Prostate gland (tissue), 2 donors: ENCODE measurements at regions not wholly inside any gene's neighbourhood (a gene's known extent, or its start where the extent isn't known, plus 50 kb on each side); places are given as distances from the start of the nearest gene placed in this dataset.

Experiments
- DNase-seq: peaks from one replicate; pipeline ENCODE4 v3.0.0-alpha.2; 2019; ENCODE audit warnings: low spot score
- H3K27ac ChIP-seq, 2 donors: fragments of 200-600 bp; sonication (generic); 2 replicates each; pipeline ENCODE4 v1.5.1; 2017 to 2019
- H3K27me3 ChIP-seq: fragments of 200-600 bp; sonication (generic); replicated peaks from 2 replicates; pipeline ENCODE4 v1.5.1; 2019; ENCODE audit not compliant: insufficient read depth
- H3K36me3 ChIP-seq, 2 donors: fragments of 200-600 bp; sonication (generic); 1 replicate in 1 of 2; 2 replicates in 1 of 2; pipeline versions ENCODE4 v1.5.1 to v1.8.1; 2017 to 2019
- H3K4me1 ChIP-seq: fragments of 200-600 bp; sonication (generic); replicated peaks from 2 replicates; pipeline ENCODE4 v1.5.1; 2019
- H3K4me3 ChIP-seq, 2 donors: fragments of 200-600 bp; sonication (generic); 2 replicates each; pipeline ENCODE4 v1.5.1; 2017 to 2019
- H3K9me3 ChIP-seq: fragments of 200-600 bp; sonication (generic); 2 replicates; pipeline ENCODE4 v1.5.1; 2017
- CTCF ChIP-seq, 4 experiments: fragments of 200-600 bp in 2 of 4; fragments of 450-650 bp in 2 of 4; sonication (generic) in 2 of 4; IDR thresholded peaks; 1 replicate in 3 of 4; 2 replicates in 1 of 4; pipeline ENCODE4 v1.5.1; 2016 to 2019; ENCODE audit warnings: antibody characterized with exemption in 4 of 4, mild to moderate bottlenecking in 2 of 4, moderate library complexity in 2 of 4
- POLR2A ChIP-seq: fragments of 450-650 bp; IDR thresholded peaks from one replicate; pipeline ENCODE4 v1.6.1; 2016; ENCODE audit warnings: antibody characterized with exemption, mild to moderate bottlenecking
- POLR2AphosphoS5 ChIP-seq: sonication (generic); formaldehyde crosslinking; IDR thresholded peaks from one replicate; pipeline ENCODE4 v1.6.1; 2017; ENCODE audit warnings: antibody characterized with exemption
- WGBS: methylation state at CpG from one replicate; pipeline ENCODE4 v1.1.5; 2018; 5-methylcytosine and 5-hydroxymethylcytosine counted together
- intact Hi-C: fragments of 100-400 bp; cut with DNase I; formaldehyde crosslinking; loops from one replicate; pipeline ENCODE4 v1.14.2; 2022

GRCh38 chr13:47067306-47067705, 170.5 kb upstream of the HTR2A start:
- no peaks in the 10 kb centered on the region for H3K36me3 ChIP-seq
- no peaks in the 10 kb centered on the region for H3K27me3 ChIP-seq
- no peak for TF ChIP-seq CTCF (IDR thresholded peaks at IDR 0.05)
- TF ChIP-seq POLR2AphosphoS5 = no peak
- TF ChIP-seq POLR2A = no peak
- intact Hi-C loops = no loop called here
- 87% methylated on average over 3 of the region's 3 CpGs for WGBS
- DNase-seq = no peak
- H3K9me3 ChIP-seq = no peaks in the 10 kb centered on the region
- no peak overlapping the region for H3K4me3 ChIP-seq
- no peak overlapping the region for H3K27ac ChIP-seq
- no peaks in the 10 kb centered on the region for H3K4me1 ChIP-seq

- no peaks in the 10 kb centered on the region for H3K27me3 ChIP-seq
- intact Hi-C loops = no loop called here
- no peaks in the 10 kb centered on the region for H3K9me3 ChIP-seq
- no peak overlapping the region for H3K27ac ChIP-seq
- H3K4me1 ChIP-seq = no peaks in the 10 kb centered on the region
- no peak for DNase-seq
- H3K4me3 ChIP-seq = no peak overlapping the region
- no peaks in the 10 kb centered on the region for H3K36me3 ChIP-seq
- TF ChIP-seq POLR2A = no peak
- TF ChIP-seq POLR2AphosphoS5 = no peak
- no peak for TF ChIP-seq CTCF (IDR thresholded peaks at IDR 0.05)
These were observed 169.4 kb upstream of the HTR2A start for GRCh38 chr13:47066226-47066625.

- H3K27me3 ChIP-seq = no peaks in the 10 kb centered on the region
- no peaks in the 10 kb centered on the region for H3K36me3 ChIP-seq
- no peak for DNase-seq
- TF ChIP-seq POLR2A (no peak), POLR2AphosphoS5 (no peak), CTCF (IDR thresholded peaks at IDR 0.05) (no peak)
- WGBS = 76% methylated on average over 2 of the region's 2 CpGs
- H3K4me3 ChIP-seq = no peak overlapping the region
- H3K4me1 ChIP-seq = no peaks in the 10 kb centered on the region
- no peaks in the 10 kb centered on the region for H3K9me3 ChIP-seq
- intact Hi-C loops = no loop called here
- H3K27ac ChIP-seq = no peak overlapping the region
These were observed 167.5 kb upstream of the HTR2A start for GRCh38 chr13:47064381-47064780.

GRCh38 chr13:47049276-47049989, 152.6 kb upstream of the HTR2A start:
- DNase-seq = no peak
- H3K27ac ChIP-seq = no peak overlapping the region
- TF ChIP-seq POLR2AphosphoS5 (no peak), POLR2A (no peak), CTCF (IDR thresholded peaks at IDR 0.05) (no peak)
- H3K4me3 ChIP-seq = no peak overlapping the region
- H3K27me3 ChIP-seq = no peaks in the 10 kb centered on the region
- intact Hi-C loops = no loop called here
- whole genome bisulfite sequencing = 59% methylated on average over 4 of the region's 4 CpGs
- no peaks in the 10 kb centered on the region for H3K4me1 ChIP-seq
- H3K36me3 ChIP-seq = no peaks in the 10 kb centered on the region
- no peaks in the 10 kb centered on the region for H3K9me3 ChIP-seq

- Histone ChIP-seq H3K4me3 (no peak overlapping the region), H3K4me1 (no peaks in the 10 kb centered on the region), H3K9me3 (no peaks in the 10 kb centered on the region), H3K27me3 (no peaks in the 10 kb centered on the region), H3K27ac (no peak overlapping the region), H3K36me3 (no peaks in the 10 kb centered on the region)
- DNase-seq = no peak
- intact Hi-C loops = no loop called here
- 75% methylated on average over 2 of the region's 2 CpGs for WGBS
- TF ChIP-seq POLR2A (no peak), CTCF (IDR thresholded peaks at IDR 0.05) (no peak), POLR2AphosphoS5 (no peak)
These were observed 149.9 kb upstream of the HTR2A start for GRCh38 chr13:47046706-47047105.
